NCI-H446 treated with DMSO at 0.1 percent for 48 hours (cell line): ENCODE measurements at regions not wholly inside any gene's neighbourhood (a gene's known extent, or its start where the extent isn't known, plus 50 kb on each side); places are given as distances from the start of the nearest gene placed in this dataset.

Experiments
- DNase-seq: peaks from one replicate; lab custom pipeline; 2025; lab: John Stamatoyannopoulos, UW

DNA sequence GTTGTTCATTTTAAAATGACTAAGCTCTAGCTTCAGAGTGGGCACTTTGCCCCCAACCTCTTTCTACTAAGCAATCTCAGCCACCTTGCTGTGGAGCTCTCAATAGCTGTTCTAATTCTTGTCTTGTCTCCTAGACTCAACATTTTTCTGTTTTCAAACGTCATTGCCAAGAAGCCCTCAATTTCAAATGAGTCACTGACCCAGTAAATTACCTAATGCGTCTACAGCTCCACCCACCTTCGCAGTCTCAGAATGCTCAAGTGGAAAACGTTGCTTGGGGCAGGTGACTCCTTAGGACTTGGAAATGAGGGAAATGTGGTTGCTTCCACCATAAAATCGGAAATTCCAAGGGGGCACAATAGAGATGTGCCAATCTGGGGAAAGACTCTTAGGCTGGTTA lies 59.0 kb downstream of the ING2 start:
- DNase-seq = no peak

DNA sequence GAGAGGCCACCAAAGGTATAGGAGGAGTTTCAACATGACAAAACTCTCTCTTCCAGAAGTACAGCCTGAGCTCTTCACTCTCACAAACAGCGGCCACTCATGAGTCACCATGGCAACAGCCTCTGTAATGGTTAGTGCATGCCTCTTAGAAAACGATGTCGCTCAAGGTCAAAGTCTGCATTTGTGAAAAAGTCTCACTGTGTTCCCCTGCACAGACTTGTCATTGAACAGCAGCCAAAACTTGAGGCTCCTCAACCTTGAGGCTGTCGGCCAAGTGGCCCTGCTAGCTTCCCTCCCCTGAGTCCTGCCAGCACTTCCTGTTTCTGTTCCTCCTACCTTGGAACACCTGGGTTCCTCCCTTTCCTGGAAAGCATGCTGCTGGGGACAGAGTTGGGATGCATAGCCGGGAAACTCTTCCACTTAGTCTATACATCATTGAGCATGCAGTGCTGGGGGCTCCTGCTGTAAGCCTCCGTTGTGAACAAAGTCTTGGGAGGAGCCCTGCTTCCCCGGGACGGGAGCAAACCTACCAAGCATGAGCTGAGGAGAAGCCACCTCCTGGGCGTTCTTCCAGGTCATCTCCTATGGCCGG lies 66.6 kb downstream of the ING2 start:
- peak; percentile 3 for DNase-seq

DNA sequence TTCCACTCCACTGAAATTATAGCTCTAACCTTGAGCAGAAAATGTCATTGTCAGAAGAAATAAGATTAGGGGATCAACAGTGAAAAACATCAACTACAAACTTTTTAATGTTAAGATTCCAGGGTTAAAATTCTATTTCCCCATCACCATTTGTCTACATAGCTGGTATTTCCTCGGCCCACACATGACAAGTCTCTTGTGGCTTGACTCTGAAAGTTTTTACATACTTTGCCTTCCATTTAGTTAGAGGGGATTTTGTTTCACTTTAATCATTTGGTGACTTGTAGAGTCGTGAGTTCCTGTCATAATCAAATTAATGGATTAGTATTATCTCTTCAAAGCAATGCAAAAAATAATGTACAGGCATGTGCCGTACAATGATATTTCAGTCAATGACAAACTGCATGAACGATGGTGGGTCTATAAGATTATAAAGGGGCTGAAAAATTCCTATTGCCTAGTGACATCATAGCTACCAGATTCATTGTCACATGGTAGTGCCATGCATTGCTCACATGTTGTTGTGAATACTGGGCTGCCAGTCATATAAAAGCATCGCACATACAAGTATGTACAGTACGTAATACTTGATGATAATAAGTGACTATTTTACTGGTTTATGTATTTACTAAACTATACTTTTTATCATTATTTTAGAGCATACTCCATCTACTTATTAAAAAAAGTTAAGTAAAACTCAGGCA lies 72.0 kb downstream of the ING2 start:
- DNase-seq = no peak

DNA sequence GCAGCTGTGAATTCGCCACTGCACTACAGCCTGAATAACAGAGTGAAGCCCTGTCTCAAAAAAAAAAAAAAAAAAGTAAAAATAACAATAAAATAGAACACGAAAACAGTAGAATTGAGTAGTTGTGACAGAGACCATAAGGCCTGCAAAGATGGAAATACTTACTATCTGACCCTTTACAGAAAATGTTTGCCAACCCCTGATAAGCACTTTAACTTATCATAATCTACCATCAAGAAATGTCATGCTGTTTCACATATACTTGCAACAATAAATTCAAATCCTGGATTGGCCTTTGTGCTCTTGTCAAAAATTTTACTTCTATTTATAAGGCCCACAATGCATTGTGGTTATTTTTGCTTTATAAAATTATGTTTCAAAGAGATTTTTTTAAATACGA lies 75.5 kb downstream of the ING2 start:
- DNase-seq = no peak

- DNase-seq = no peak
Measured at GRCh38 chr4:183580849-183581248, 76.0 kb downstream of the ING2 start.

DNA sequence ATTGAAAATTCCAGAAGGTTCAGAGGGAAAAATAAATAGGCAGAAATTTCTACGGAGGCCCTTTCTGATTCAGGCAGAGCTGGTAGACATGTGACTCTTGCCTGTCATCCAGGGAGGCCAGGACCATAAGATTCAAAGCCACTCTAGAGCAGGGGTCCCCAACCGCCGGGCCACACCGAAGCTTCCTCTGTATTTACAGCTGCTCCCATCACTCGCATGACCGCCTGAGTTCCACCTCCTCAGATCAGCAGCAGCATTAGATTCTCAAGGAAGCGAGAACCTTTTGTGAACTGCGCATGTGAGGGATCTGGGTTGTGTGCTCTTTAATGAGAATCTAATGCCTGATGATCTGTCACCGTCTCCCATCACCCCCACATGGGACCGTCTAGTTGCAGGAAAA lies 72.2 kb downstream of the RWDD4 start:
- no peak for DNase-seq

- no peak for DNase-seq
Measured at GRCh38 chr4:183588169-183588675, 70.8 kb downstream of the RWDD4 start.

DNA sequence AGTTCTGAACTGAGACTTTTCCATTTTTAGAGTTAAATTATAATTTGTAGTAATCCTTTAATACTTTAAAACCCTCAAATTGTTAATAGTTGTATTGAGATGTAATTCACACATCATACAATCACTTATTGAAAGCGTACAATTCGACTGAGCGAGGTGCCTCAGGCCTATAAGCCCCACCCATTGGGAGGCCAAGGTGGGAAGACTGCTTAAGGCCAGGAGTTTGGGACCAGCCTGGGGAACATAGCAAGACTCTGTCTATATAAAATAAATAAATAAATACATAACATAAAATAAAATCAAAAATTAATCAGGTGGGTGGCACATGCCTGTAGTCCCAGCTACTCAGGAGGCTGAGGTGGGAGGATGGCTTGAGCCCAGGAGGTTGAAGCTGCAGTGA lies 70.3 kb downstream of the RWDD4 start:
- DNase-seq = no peak

- no peak for DNase-seq
Measured at GRCh38 chr4:183589461-183590099, 69.4 kb downstream of the RWDD4 start.
